HG02870 (cell line): ENCODE measurements at regions not wholly inside any gene's neighbourhood (a gene's known extent, or its start where the extent isn't known, plus 50 kb on each side); places are given as distances from the start of the nearest gene placed in this dataset.

Experiments used
- ATAC-seq: cut with Tn5 transposase; IDR thresholded peaks from one replicate; pipeline ENCODE4 v1.9.1; 2021; ENCODE audit warnings: mild to moderate bottlenecking, moderate library complexity; ENCODE audit not compliant: unreplicated experiment

- no peak for ATAC-seq
Measured at GRCh38 chr2:122003196-122003940, 247.9 kb downstream of the TSN start.

- no peak for ATAC-seq
Measured at GRCh38 chr2:122007126-122007525, 251.7 kb downstream of the TSN start.

GRCh38 chr2:122007577-122007976 is 252.1 kb downstream of the TSN start:
- ATAC-seq = no peak

DNA sequence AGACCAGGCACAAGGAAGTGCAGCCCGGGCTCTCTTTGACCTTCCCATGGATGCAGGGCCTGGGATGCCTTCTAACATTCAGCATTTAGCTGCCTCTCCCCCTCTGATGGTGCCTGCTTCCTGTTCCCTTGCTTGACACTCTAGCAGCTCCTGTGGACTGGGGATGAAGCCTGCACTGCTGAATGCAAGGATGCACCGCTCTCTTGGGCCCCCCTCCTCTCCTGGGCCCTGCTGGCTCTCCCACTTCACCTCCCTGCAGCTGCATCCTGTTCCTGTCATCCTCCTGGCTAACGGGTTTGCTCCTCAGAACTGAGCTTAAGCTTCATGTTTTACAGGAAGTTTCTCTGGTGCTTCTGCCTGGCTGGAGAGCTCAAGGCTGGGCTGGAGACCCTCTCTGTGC is 254.1 kb downstream of the TSN start:
- no peak for ATAC-seq

- no peak for ATAC-seq
Measured at GRCh38 chr2:122011493-122012270, 256.2 kb downstream of the TSN start.

GRCh38 chr2:122018736-122019135 is 263.3 kb downstream of the TSN start:
- no peak for ATAC-seq

DNA sequence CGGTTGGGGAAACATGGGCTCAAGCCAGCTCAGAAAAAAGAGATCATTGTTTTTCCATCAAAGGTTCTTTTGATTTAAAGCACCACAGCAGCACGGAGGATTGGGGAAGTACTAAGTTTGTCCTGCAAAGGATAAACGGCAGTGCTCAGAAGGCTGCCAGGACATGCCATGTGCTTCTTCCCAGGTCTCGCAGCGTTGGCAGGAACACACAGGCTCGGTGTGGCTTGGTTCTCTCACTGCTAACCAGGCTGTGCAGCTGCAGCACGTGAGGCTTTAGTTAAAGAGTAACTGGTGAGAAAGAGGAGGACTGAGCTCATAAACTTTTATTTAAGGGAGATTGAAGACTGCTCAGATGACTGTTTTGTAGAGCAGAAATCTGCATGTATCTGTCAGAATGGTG is 264.3 kb downstream of the TSN start:
- no peak for ATAC-seq

GRCh38 chr2:122020377-122020776 is 264.9 kb downstream of the TSN start:
- ATAC-seq = no peak

DNA sequence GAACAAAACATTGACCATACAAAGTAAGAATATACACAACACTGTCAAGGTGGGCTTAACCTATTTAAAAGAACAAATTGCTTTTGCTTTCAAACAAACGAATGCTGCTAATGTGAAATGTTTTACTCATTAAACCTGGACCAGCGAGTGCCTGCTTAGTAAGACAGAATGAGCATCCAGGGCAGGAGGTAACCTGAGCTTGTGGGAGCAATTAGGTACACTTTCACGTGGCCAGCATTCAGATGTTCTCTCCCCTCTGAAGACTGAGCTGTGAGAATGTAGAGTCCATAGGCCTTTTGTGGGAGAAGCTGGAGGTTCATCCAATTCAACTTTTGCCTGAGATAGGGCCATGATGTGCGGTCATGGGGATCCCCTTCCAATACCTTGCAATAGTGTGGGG is 266.5 kb downstream of the TSN start:
- no peak for ATAC-seq

DNA sequence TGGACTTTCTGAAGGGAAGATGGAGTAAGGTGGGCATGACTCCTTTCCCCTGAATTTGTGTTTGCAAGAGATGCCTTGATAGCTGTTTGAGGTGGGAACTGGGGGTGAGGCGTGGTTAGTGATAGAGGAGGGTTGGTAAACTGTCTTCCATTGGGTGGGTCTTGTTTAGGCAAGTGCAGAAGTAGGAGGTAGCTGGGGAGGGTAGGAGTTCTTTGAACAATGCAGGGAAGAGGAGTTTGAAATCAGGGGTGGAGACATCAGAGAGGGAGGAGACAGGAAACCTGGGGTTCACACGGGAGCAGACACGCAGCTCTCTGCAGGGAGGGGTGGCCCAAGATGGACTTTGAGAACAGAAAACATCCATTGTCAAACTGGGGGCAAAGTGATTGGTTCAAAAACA is 267.1 kb downstream of the TSN start:
- no peak for ATAC-seq

DNA sequence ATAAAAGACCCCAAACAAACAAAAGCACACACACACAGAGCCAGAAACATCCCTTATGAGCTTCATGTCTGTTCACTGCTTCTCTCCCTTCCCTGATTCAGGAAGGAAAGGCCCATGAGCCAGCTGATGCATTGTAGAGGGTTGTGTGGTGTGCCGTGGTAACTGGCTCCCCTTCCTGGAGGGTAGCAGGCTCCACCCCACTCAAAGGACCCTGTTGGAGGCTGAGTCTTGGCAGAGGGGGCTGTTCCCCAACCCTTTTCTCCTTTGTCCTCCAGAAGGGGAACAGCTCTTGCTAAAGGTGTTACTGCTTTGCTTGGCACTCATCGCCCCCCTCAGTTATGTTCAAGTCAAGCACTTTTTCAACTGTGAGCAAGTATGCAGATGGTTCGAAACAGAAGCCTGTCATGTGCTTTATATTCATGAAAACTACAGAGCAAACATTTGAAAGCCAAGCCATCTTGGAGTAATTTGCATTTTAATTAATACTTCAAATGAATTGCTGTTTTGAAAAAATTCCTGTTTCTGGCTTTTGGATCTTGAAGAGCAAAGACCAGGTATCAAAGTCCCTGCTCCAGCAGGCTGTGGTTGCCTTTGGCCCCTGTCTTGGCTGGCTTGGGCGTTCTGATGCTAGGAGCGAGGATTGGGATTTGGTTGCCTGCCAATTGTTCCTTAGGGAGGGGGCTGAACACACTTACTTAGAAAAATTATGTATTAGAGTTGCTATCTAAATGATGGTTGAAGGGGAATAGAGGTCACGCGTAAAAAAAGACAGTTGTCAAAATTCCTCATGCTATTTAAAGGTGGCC is 267.8 kb downstream of the TSN start:
- ATAC-seq = no peak

GRCh38 chr2:122027510-122028217 is 272.2 kb downstream of the TSN start:
- no peak for ATAC-seq

- ATAC-seq = no peak
Measured at GRCh38 chr2:122028371-122029100, 273.1 kb downstream of the TSN start.

DNA sequence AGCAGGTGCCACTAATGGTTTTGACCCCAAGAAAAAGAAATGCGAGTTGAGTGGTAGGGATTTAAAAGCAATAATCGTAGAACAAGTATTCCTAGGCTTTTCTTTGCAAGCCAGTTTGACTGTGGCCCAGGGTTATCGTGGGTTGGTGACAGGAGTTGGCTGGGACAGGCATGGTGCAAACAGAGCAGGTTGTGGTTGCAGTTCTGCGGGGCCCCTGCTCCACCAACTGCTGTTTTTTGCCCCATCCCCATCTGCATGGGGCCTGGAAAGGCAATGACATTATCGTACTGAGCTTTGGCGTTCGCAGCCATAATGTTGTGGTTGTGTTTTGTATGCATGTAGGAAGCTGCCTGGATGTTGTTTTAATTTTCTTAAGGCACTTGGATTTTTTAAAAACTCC is 274.0 kb downstream of the TSN start:
- ATAC-seq = no peak

GRCh38 chr2:122029945-122030344 is 274.5 kb downstream of the TSN start:
- no peak for ATAC-seq

DNA sequence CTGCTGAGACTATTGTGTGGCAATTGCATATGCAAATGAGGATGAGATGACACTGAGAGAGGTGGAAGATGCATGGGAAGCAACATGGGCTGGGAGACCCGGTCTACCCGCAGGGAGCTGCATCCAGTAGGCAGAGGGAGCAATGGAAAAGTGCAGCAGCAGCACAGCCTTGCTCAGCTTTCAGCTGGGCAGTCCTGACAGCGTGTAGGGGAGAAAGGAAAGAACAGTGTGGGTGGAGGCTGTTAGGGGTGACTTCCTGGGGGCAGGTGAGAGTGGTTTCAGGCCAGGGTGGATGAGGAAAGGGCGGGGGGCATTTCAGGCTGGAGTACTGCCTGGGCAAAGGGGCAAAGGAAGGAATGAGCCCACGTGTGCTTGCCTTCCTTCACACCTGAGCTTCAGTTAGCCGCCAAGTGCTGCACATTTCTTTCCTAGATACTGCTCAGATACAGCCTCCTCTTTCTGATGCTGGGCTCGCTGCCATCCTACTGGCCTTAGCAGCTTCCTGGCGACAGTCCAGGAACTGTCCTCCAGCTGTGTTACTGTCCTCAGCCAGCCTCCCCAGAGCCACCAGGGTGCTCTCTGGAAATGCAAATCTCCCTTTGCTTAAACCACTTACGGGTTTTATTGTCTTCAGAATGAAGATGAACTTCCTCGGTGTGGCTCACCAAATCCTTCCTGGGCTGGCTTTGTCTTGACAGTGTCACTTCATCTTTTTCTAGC is 276.3 kb downstream of the TSN start:
- no peak for ATAC-seq

GRCh38 chr2:122032264-122032645 is 276.8 kb downstream of the TSN start:
- ATAC-seq = no peak

- no peak for ATAC-seq
Measured at GRCh38 chr2:122033778-122034177, 278.3 kb downstream of the TSN start.

DNA sequence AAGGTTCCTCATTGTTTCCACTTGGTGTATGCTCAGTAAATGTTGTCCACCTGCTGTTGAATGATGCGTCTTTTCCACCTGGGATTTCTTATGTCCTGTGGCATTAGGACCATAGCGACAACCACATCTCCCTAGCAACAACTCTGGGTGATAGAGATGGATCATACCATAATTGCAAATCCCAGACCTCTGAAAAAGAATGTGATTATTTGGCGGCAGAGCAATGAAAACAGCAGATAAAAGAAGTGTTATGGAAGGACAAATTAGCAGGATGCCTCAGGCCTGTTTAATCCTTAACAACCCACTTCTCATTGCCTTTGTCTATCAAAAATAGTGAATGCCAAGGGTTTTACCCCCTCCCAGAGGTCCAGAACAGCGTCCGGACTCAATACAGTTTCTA is 278.9 kb downstream of the TSN start:
- ATAC-seq = no peak

GRCh38 chr2:122034777-122035176 is 279.3 kb downstream of the TSN start:
- no peak for ATAC-seq
